Astrocyte (in vitro differentiated cells and primary cell): ENCODE measurements at regions not wholly inside any gene's neighbourhood (a gene's known extent, or its start where the extent isn't known, plus 50 kb on each side); places are given as distances from the start of the nearest gene placed in this dataset.

Experiments
- DNase-seq: peaks from one replicate; pipeline ENCODE4 v3.0.0-alpha.2; 2010; ENCODE audit warnings: low read depth
- FAIRE-seq: peaks from 2 replicates; lab custom pipeline; 2011; peaks lifted over from hg19 to GRCh38; lab: Jason Lieb, UNC
- H2AFZ ChIP-seq: 2 replicates; pipeline ENCODE4 v1.6.0; 2012; ENCODE audit warnings: low read depth, low read length, inconsistent platforms
- H3K27ac ChIP-seq: 2 replicates; pipeline ENCODE4 v1.5.1; 2011; ENCODE audit warnings: low read depth, low read length, inconsistent platforms
- H3K27me3 ChIP-seq: 2 replicates; pipeline ENCODE4 v1.6.0; 2011; ENCODE audit warnings: low read length, inconsistent platforms; ENCODE audit not compliant: insufficient read depth
- H3K36me3 ChIP-seq: 2 replicates; pipeline ENCODE4 v1.5.1; 2011; ENCODE audit warnings: low read length, inconsistent platforms; ENCODE audit not compliant: insufficient read depth
- H3K4me1 ChIP-seq: 2 replicates; pipeline ENCODE4 v1.5.1; 2011; ENCODE audit warnings: low read length, inconsistent platforms; ENCODE audit not compliant: insufficient read depth
- H3K4me2 ChIP-seq: 2 replicates; pipeline ENCODE4 v1.6.0; 2012; ENCODE audit warnings: low read length, inconsistent platforms
- H3K4me3 ChIP-seq: 2 replicates; pipeline ENCODE4 v1.5.1; 2011; ENCODE audit warnings: low read depth, mild to moderate bottlenecking, low read length, inconsistent platforms; ENCODE audit not compliant: insufficient read depth
- H3K79me2 ChIP-seq: 2 replicates; pipeline ENCODE4 v1.6.0; 2012; ENCODE audit warnings: mild to moderate bottlenecking, low read length, inconsistent platforms; ENCODE audit not compliant: insufficient read depth
- H3K9ac ChIP-seq: 2 replicates; pipeline ENCODE4 v1.6.0; 2012; ENCODE audit warnings: mild to moderate bottlenecking, low read length, inconsistent platforms
- H3K9me3 ChIP-seq: 2 replicates; pipeline ENCODE4 v1.5.1; 2012; ENCODE audit warnings: low read depth, mild to moderate bottlenecking, low read length, inconsistent platforms; ENCODE audit not compliant: insufficient read depth
- H4K20me1 ChIP-seq: 2 replicates; pipeline ENCODE4 v1.6.0; 2012; ENCODE audit warnings: low read length, inconsistent platforms; ENCODE audit not compliant: insufficient read depth
- H3K27ac Mint-ChIP-seq: one replicate; pipeline ENCODE4 v1.8.0; 2021; ENCODE audit warnings: mild to moderate bottlenecking, mixed read lengths; ENCODE audit not compliant: unreplicated experiment
- H3K27me3 Mint-ChIP-seq: one replicate; pipeline ENCODE4 v1.8.0; 2021; ENCODE audit warnings: low read depth, mixed read lengths; ENCODE audit not compliant: unreplicated experiment
- H3K36me3 Mint-ChIP-seq: one replicate; pipeline ENCODE4 v1.8.0; 2021; ENCODE audit warnings: low read depth, mixed read lengths; ENCODE audit not compliant: unreplicated experiment
- H3K4me1 Mint-ChIP-seq: one replicate; pipeline ENCODE4 v1.8.0; 2021; ENCODE audit warnings: low read depth, mixed read lengths; ENCODE audit not compliant: unreplicated experiment
- H3K4me3 Mint-ChIP-seq: one replicate; pipeline ENCODE4 v1.8.0; 2021; ENCODE audit warnings: mild to moderate bottlenecking, moderate library complexity, mixed read lengths; ENCODE audit not compliant: unreplicated experiment
- H3K9me3 Mint-ChIP-seq: one replicate; pipeline ENCODE4 v1.8.0; 2021; ENCODE audit warnings: mild to moderate bottlenecking, mixed read lengths; ENCODE audit not compliant: unreplicated experiment
- EZH2 ChIP-seq: IDR thresholded peaks from 2 replicates; pipeline ENCODE4 v1.6.1; 2012; ENCODE audit warnings: mild to moderate bottlenecking, low read length, inconsistent platforms; ENCODE audit not compliant: insufficient read depth
- TF ChIP-seq, protein P1 (sequence below): IDR thresholded peaks from 2 replicates; pipeline ENCODE4 v1.5.1; 2011; ENCODE audit warnings: low read depth, mild to moderate bottlenecking, inconsistent platforms, low read length, moderate library complexity; ENCODE audit not compliant: insufficient read depth

GRCh38 chr6:22878706-22879105, 309.3 kb downstream of the HDGFL1 start:
- TF ChIP-seq, protein P1, sequence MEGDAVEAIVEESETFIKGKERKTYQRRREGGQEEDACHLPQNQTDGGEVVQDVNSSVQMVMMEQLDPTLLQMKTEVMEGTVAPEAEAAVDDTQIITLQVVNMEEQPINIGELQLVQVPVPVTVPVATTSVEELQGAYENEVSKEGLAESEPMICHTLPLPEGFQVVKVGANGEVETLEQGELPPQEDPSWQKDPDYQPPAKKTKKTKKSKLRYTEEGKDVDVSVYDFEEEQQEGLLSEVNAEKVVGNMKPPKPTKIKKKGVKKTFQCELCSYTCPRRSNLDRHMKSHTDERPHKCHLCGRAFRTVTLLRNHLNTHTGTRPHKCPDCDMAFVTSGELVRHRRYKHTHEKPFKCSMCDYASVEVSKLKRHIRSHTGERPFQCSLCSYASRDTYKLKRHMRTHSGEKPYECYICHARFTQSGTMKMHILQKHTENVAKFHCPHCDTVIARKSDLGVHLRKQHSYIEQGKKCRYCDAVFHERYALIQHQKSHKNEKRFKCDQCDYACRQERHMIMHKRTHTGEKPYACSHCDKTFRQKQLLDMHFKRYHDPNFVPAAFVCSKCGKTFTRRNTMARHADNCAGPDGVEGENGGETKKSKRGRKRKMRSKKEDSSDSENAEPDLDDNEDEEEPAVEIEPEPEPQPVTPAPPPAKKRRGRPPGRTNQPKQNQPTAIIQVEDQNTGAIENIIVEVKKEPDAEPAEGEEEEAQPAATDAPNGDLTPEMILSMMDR: no peak
- no peak for TF ChIP-seq EZH2
- Mint-ChIP-seq H3K27ac (peak overlapping the region; percentile 59), H3K9me3 (no peaks in the 10 kb centered on the region), H3K27me3 (no peaks in the 10 kb centered on the region), H3K4me3 (no peak overlapping the region), H3K36me3 (no peaks in the 10 kb centered on the region), H3K4me1 (peaks cover 36% of the 10 kb centered on the region)
- Histone ChIP-seq H3K27ac (peak overlapping the region; percentile 90), H3K9me3 (no peaks in the 10 kb centered on the region), H3K4me2 (no peak overlapping the region), H2AFZ (no peak overlapping the region), H3K4me1 (peaks cover 32% of the 10 kb centered on the region), H4K20me1 (no peaks in the 10 kb centered on the region), H3K36me3 (no peaks in the 10 kb centered on the region), H3K9ac (peak overlapping the region; percentile 74), H3K27me3 (no peaks in the 10 kb centered on the region), H3K4me3 (no peak overlapping the region), H3K79me2 (no peaks in the 10 kb centered on the region)
- FAIRE-seq (no peak), DNase-seq (peak; percentile 64)

DNA sequence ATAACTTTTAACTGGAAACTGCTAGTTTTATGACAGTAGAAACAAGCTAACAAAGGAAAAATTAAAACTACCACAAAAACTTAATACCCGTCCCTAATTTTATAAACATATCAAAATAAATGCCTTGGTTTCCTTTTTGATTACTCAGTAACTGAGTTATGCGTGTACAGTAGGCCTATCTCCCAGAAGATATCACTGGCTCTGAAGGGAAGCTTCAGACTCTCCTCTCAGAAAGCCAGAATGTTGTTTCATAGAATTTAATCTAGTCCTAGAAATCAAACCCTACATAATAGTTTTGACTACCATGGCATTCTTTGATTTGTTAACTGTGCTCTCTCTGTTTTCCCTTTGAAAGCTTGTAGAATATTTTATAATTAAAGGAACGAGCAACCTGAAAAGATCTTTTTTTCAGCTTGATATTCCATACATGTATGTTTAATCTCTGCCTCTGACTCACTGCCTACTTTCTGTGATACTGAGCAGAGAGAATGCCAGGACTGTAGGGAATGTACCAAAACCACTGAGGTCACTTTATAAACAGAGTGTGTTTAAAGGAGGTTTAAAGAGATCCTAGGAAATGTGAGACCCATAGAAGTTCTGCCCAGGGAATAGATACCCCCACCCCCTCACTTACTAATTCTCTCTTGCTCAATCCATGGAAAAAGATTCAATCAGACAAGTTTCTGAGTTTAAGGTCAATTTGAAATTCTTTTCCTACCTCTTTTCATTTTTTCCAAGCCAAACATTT, 311.5 kb downstream of the HDGFL1 start:
- H3K36me3 ChIP-seq: no peaks in the 10 kb centered on the region
- H3K9ac ChIP-seq: peak overlapping the region; percentile 73
- H3K4me1 Mint-ChIP-seq: peaks cover 41% of the 10 kb centered on the region
- H3K27me3 ChIP-seq: no peaks in the 10 kb centered on the region
- peak overlapping the region; percentile 17 for H3K4me3 ChIP-seq
- no peaks in the 10 kb centered on the region for H4K20me1 ChIP-seq
- H3K79me2 ChIP-seq: no peaks in the 10 kb centered on the region
- no peaks in the 10 kb centered on the region for H3K36me3 Mint-ChIP-seq
- peak overlapping the region; percentile 94 for H3K27ac ChIP-seq
- TF ChIP-seq, protein P1: no peak
- TF ChIP-seq EZH2: no peak
- H3K27ac Mint-ChIP-seq: peak overlapping the region; percentile 92
- no peaks in the 10 kb centered on the region for H3K9me3 Mint-ChIP-seq
- no peaks in the 10 kb centered on the region for H3K9me3 ChIP-seq
- peaks cover 32% of the 10 kb centered on the region for H3K4me1 ChIP-seq
- H3K4me2 ChIP-seq: peak overlapping the region; percentile 66
- DNase-seq (peak; percentile 99), FAIRE-seq (peak; percentile 89)
- no peaks in the 10 kb centered on the region for H3K27me3 Mint-ChIP-seq
- no peak overlapping the region for H2AFZ ChIP-seq
- H3K4me3 Mint-ChIP-seq: no peak overlapping the region

- Mint-ChIP-seq H3K4me1 (peaks cover 51% of the 10 kb centered on the region), H3K9me3 (no peaks in the 10 kb centered on the region), H3K27ac (peak overlapping the region; percentile 77), H3K27me3 (no peaks in the 10 kb centered on the region), H3K36me3 (no peaks in the 10 kb centered on the region), H3K4me3 (no peak overlapping the region)
- Histone ChIP-seq H3K36me3 (no peaks in the 10 kb centered on the region), H3K27me3 (no peaks in the 10 kb centered on the region), H3K27ac (peak overlapping the region; percentile 40), H3K9me3 (no peaks in the 10 kb centered on the region), H3K4me2 (no peak overlapping the region), H4K20me1 (no peaks in the 10 kb centered on the region), H3K79me2 (no peaks in the 10 kb centered on the region), H3K4me3 (no peak overlapping the region), H3K4me1 (peaks cover 41% of the 10 kb centered on the region), H2AFZ (no peak overlapping the region), H3K9ac (no peak overlapping the region)
- no peak for TF ChIP-seq EZH2
- TF ChIP-seq, protein P1: no peak
- DNase-seq (no peak), FAIRE-seq (no peak)
These were observed 313.2 kb downstream of the HDGFL1 start for GRCh38 chr6:22882581-22882980.
